Glutamatergic neuron (in vitro differentiated cells): ENCODE measurements at regions not wholly inside any gene's neighbourhood (a gene's known extent, or its start where the extent isn't known, plus 50 kb on each side); places are given as distances from the start of the nearest gene placed in this dataset.
"Not testable (repeated sequence)": the region's sequence is repeated elsewhere in the genome, so short reads cannot be mapped to it uniquely, and the experiment has no call there.

Source experiments
- DNase-seq: peaks from one replicate; pipeline ENCODE4 v3.0.0; 2022
- H3K27ac Mint-ChIP-seq: one replicate; pipeline ENCODE4 v1.8.0; 2020; ENCODE audit warnings: mild to moderate bottlenecking, mixed read lengths, inconsistent platforms; ENCODE audit not compliant: unreplicated experiment
- H3K27me3 Mint-ChIP-seq: one replicate; pipeline ENCODE4 v1.8.0; 2020; ENCODE audit warnings: mild to moderate bottlenecking, moderate library complexity, mixed read lengths, inconsistent platforms; ENCODE audit not compliant: unreplicated experiment
- H3K36me3 Mint-ChIP-seq: one replicate; pipeline ENCODE4 v1.8.0; 2020; ENCODE audit warnings: mild to moderate bottlenecking, mixed read lengths, inconsistent platforms; ENCODE audit not compliant: unreplicated experiment
- H3K4me1 Mint-ChIP-seq: one replicate; pipeline ENCODE4 v1.8.0; 2020; ENCODE audit warnings: mild to moderate bottlenecking, low read depth, mixed read lengths, inconsistent platforms; ENCODE audit not compliant: unreplicated experiment
- H3K4me3 Mint-ChIP-seq: one replicate; pipeline ENCODE4 v1.8.0; 2020; ENCODE audit warnings: mild to moderate bottlenecking, mixed read lengths, inconsistent platforms; ENCODE audit not compliant: unreplicated experiment
- H3K9me3 Mint-ChIP-seq: one replicate; pipeline ENCODE4 v1.8.0; 2020; ENCODE audit warnings: mild to moderate bottlenecking, moderate library complexity, mixed read lengths, inconsistent platforms; ENCODE audit not compliant: unreplicated experiment
- TF ChIP-seq, protein P1 (sequence below): fragments of 200-600 bp; sonication (generic); IDR thresholded peaks from one replicate; pipeline ENCODE4 v1.5.0; 2021; ENCODE audit not compliant: partially characterized antibody, unreplicated experiment

DNA sequence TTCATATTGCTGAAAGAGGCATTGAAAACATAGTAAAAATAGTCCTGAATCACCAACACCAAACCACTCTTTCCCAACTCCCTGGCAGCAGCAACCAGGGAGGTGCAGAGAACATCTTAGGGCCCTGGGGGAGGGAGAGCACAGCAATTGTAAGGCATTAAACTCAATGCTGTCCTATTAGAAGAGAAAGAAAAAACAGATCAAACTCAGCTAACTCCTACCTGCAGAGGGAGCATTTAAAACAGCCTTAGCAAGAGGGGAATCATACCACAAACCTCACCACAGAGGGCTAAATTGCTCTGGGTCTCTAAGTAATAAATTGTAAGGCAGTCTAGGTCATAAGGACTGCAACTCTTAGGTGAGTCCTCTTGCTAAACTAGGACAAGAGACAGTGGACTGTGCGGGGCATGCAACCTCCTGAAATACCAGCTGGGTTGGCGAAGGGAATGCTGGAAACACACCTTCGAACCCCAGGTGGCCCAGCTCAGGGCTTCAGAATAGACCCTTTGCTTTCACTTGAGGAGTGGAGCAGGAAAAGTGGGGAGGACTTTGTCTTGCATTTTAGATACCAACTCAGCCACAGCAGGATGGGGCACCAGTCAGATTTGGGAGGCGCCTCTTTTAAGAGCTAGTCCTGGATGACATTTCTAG is 697.1 kb upstream of the FAT3 start:
- Mint-ChIP-seq H3K27ac (no peak overlapping the region), H3K36me3 (no peaks in the 10 kb centered on the region), H3K4me3 (no peak overlapping the region), H3K9me3 (no peaks in the 10 kb centered on the region), H3K27me3 (no peaks in the 10 kb centered on the region), H3K4me1 (no peaks in the 10 kb centered on the region)
- no peak for DNase-seq
- TF ChIP-seq, protein P1, sequence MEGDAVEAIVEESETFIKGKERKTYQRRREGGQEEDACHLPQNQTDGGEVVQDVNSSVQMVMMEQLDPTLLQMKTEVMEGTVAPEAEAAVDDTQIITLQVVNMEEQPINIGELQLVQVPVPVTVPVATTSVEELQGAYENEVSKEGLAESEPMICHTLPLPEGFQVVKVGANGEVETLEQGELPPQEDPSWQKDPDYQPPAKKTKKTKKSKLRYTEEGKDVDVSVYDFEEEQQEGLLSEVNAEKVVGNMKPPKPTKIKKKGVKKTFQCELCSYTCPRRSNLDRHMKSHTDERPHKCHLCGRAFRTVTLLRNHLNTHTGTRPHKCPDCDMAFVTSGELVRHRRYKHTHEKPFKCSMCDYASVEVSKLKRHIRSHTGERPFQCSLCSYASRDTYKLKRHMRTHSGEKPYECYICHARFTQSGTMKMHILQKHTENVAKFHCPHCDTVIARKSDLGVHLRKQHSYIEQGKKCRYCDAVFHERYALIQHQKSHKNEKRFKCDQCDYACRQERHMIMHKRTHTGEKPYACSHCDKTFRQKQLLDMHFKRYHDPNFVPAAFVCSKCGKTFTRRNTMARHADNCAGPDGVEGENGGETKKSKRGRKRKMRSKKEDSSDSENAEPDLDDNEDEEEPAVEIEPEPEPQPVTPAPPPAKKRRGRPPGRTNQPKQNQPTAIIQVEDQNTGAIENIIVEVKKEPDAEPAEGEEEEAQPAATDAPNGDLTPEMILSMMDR, result no peak

DNA sequence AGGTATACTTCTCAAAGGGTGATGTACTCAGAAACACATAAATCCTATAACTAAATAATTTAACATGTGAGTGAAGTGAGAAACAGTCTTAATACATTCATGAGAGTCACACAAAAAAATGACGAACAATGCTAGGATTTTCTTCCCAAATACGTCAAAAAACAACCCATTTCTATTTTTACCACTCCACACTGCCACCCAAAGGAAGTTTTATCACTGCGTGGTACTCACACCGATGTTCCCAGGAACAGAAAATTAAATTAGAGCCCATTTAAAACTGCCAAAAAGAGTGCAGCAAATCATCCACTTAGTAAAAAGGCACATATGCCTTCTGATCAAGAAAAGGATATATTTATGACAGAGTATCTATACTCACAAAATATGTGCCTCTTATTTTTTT is 710.9 kb upstream of the FAT3 start:
- DNase-seq, result no peak
- no peaks in the 10 kb centered on the region for H3K9me3 Mint-ChIP-seq
- no peak overlapping the region for H3K27ac Mint-ChIP-seq
- no peaks in the 10 kb centered on the region for H3K4me1 Mint-ChIP-seq
- H3K36me3 Mint-ChIP-seq, result no peaks in the 10 kb centered on the region
- H3K4me3 Mint-ChIP-seq, result no peak overlapping the region
- no peaks in the 10 kb centered on the region for H3K27me3 Mint-ChIP-seq
- TF ChIP-seq, protein P1, result no peak

DNA sequence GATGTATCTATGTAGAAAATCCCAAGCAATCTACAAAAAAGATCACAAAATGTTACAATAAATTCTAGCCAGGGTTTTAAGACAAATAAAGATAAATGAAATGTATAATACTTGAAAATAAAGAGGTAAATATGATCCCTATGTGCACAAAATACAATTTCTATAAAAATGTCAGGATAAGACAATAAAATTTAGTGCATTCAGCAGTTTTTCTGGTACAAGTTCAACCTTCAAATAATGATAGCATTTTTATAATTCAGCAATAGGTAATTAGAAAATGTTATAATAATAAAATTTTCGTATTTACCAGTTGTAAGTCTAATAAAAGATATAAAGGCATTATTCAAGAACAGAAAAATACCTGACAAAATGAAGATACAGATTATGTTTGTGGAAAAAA is 726.8 kb upstream of the FAT3 start:
- TF ChIP-seq, protein P1, result no peak
- H3K36me3 Mint-ChIP-seq, result no peaks in the 10 kb centered on the region
- H3K4me3 Mint-ChIP-seq, result no peak overlapping the region
- no peak overlapping the region for H3K27ac Mint-ChIP-seq
- H3K27me3 Mint-ChIP-seq, result no peaks in the 10 kb centered on the region
- peaks cover 5% of the 10 kb centered on the region for H3K4me1 Mint-ChIP-seq
- H3K9me3 Mint-ChIP-seq, result no peaks in the 10 kb centered on the region
- no peak for DNase-seq

DNA sequence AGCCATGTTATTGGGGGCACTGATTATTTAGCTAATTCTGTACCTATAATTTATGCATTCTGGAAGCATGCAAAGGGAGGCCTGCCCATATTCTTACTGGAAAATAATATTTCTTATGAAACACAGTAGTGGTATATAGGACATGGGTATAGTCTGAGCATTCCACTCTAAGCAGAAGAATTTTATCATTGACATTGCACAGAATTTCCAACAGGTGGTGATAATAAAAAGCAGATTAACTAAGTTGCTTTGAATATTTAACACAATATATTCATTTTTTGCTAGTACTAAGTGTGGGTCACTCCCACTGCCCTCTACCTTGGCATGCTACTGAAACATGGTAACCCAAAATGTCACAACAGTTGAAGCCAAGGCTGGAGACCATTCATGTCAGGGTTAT is 728.8 kb upstream of the FAT3 start:
- no peaks in the 10 kb centered on the region for H3K9me3 Mint-ChIP-seq
- TF ChIP-seq, protein P1, result no peak
- H3K36me3 Mint-ChIP-seq, result no peaks in the 10 kb centered on the region
- DNase-seq, result no peak
- no peak overlapping the region for H3K4me3 Mint-ChIP-seq
- peaks cover 11% of the 10 kb centered on the region for H3K4me1 Mint-ChIP-seq
- no peaks in the 10 kb centered on the region for H3K27me3 Mint-ChIP-seq
- no peak overlapping the region for H3K27ac Mint-ChIP-seq

DNA sequence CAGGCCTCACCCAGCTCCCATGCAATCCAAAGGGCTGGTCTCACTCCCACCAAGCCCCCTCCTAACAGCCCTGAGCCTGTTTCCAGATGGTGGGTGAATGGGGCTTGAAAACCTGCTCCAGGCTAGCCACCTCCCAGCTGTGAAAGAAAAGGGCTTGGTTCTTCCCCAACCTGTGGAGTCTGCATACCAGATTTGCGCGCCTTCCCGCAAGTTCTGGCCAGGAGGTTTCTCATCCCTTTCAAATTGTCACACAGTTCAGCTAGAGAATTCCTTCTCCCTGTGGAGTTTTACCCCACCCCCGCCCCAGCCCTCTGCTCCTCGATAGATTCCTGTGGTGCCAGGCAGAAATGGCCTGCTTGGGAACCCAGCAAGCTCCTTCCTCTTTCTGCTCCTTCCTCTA is 734.6 kb upstream of the FAT3 start:
- Mint-ChIP-seq H3K4me1 (peaks cover 11% of the 10 kb centered on the region), H3K27ac (no peak overlapping the region), H3K4me3 (no peak overlapping the region), H3K36me3 (peaks cover 15% of the 10 kb centered on the region), H3K27me3 (peaks cover 4% of the 10 kb centered on the region), H3K9me3 (peaks cover 5% of the 10 kb centered on the region)
- TF ChIP-seq, protein P1, result no peak
- no peak for DNase-seq

DNA sequence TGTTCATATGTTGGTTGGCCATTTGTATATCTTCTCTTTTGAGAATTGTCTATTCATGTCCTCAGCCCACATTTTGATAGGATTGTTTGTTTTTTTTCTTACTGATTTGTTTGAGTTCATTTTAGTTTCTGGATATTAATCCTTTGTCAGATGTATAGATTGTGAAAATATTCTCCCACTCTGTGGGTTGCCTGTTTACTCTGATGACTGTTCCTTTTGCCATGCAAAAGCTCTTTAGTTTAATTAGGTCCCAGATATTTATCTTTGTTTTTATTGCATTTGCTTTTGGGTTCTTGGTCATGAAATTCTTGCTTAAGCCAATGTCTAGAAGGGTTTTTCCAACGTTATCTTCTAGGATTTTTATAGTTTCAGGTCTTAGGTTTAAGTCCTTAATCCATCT is 740.7 kb upstream of the FAT3 start:
- DNase-seq, H3K9me3 Mint-ChIP-seq, H3K4me1 Mint-ChIP-seq, H3K27ac Mint-ChIP-seq, H3K27me3 Mint-ChIP-seq, H3K4me3 Mint-ChIP-seq: not testable (repeated sequence)
- peaks cover 15% of the 10 kb centered on the region for H3K36me3 Mint-ChIP-seq

DNA sequence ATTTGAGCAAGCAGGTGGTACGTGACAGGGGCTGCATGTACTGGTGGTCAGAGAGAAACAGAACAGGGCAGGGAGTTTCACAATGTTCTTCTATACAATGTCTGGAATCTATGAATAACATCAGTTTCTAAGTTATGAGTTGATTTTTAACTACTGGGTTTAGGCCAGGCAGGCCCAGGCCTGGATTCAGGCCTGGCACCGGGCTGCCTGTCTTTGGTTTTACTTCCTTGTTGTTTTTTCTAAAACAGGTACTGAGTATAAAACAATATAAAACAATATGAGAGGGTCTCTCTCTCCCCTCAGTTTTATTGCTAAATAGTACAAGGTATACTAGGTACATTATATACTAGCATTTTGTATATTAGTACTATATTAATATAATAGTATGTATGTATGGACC is 742.7 kb upstream of the FAT3 start:
- not testable (repeated sequence) for H3K27me3 Mint-ChIP-seq, H3K4me1 Mint-ChIP-seq, H3K27ac Mint-ChIP-seq, DNase-seq, H3K4me3 Mint-ChIP-seq, H3K9me3 Mint-ChIP-seq
- H3K36me3 Mint-ChIP-seq, result peaks cover 14% of the 10 kb centered on the region
